ENCODE measurements at regions not wholly inside any gene's neighbourhood (a gene's known extent, or its start where the extent isn't known, plus 50 kb on each side); places are given as distances from the start of the nearest gene placed in this dataset.

- DNase-seq (ENCODE audit: insufficient read length, low spot score) (no peak), FAIRE-seq (no peak)
Observed at GRCh38 chr2:145690183-145690778, 1170.4 kb upstream of the ZEB2 start.

DNA sequence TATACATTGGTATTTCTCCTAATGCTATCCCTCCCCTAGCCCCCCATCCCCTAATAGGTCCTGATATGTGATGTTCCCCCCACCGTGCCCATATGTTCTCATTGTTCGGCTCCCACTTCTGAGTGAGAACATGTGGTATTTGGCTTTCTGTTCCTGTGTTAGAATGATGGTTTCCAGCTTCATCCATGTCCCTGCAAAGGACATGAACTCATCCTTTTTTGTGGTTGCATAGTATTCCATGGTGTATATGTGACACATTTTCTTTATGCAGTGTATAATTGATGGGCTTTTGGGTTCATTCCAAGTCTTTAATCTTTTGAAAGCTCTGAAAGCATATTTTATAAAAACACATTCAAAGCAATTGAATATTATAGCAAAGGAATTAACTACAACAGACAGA, 1169.4 kb upstream of the ZEB2 start:
- no peak for FAIRE-seq

DNA sequence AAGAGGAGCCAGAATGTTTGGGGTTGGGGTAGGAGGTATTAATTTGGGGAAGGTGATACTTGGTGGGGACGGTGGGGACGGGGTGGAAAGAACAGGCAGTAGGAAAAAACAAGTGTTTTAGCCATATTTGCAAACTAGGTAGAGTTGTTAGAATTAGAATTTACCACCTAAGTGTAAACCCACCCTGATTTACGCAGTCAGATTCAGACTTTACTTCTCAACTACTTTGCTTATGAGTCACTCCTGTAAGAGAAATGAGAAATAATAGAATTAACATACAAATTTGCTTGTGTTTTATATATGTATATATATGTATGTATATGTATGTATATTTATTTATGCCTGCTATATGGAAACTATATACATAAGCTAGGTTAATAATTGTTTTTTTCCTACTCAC, 1168.2 kb upstream of the ZEB2 start:
- DNase-seq (ENCODE audit: insufficient read length, low spot score) (no peak), FAIRE-seq (no peak)

More for the DNA sequence above, 1169.4 kb upstream of the ZEB2 start:
- no peak for DNase-seq (ENCODE audit: insufficient read length, low spot score)

DNA sequence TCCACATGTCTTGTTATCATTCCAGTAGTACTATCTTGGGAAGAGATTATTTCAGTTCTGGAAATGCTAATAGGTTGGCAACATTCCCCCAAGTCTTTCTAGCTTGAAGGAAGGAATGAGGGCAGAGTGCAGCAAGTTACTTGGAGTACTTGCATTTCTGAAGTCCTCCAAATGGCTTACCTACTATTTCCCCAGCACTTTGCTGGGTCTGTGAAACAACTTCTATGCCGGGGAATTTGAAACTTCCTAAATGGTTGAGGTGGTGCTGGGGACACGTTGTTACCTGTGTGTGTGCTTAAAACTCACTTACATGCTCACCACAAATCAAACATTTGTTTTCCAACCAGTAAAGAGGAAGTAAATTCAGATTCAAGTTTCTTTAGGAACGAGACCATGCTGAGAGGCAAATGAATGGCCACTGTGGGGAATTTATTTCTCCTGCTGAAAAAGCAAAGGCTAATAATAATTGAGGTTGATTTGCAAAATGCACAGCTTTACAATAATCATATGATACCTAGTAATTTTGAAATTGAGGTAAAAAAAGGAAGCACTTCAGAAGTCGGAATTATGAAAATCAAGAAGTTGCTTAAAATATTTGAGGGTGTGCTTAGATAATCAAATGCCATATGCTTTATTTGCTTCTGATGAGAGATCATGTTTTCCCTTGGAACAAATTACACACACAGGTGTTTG, 1167.7 kb upstream of the ZEB2 start:
- DNase-seq (ENCODE audit: insufficient read length, low spot score) = no peak
- no peak for FAIRE-seq

- FAIRE-seq (no peak), DNase-seq (ENCODE audit: insufficient read length, low spot score) (no peak)
Observed at GRCh38 chr2:145685383-145686050, 1165.6 kb upstream of the ZEB2 start.

- DNase-seq (ENCODE audit: insufficient read length, low spot score) (no peak), FAIRE-seq (no peak)
Observed at GRCh38 chr2:145682546-145683157, 1162.7 kb upstream of the ZEB2 start.

- FAIRE-seq = no peak
- DNase-seq (ENCODE audit: insufficient read length, low spot score) = no peak
Observed at GRCh38 chr2:145680276-145680675, 1160.4 kb upstream of the ZEB2 start.

GRCh38 chr2:145677371-145677770, 1157.5 kb upstream of the ZEB2 start:
- FAIRE-seq (no peak), DNase-seq (ENCODE audit: insufficient read length, low spot score) (no peak)

- FAIRE-seq (no peak), DNase-seq (ENCODE audit: insufficient read length, low spot score) (no peak)
Observed at GRCh38 chr2:145674705-145675104, 1154.8 kb upstream of the ZEB2 start.

GRCh38 chr2:145669301-145669700, 1149.4 kb upstream of the ZEB2 start:
- no peak for FAIRE-seq
- DNase-seq (ENCODE audit: insufficient read length, low spot score) = no peak

- FAIRE-seq (no peak), DNase-seq (ENCODE audit: insufficient read length, low spot score) (no peak)
Observed at GRCh38 chr2:145666552-145666951, 1146.6 kb upstream of the ZEB2 start.

- no peak for FAIRE-seq
- no peak for DNase-seq (ENCODE audit: insufficient read length, low spot score)
Observed at GRCh38 chr2:145657265-145657664, 1137.3 kb upstream of the ZEB2 start.

- no peak for FAIRE-seq
Observed at GRCh38 chr2:145655165-145655765, 1135.3 kb upstream of the ZEB2 start.

GRCh38 chr2:145654746-145655145, 1134.8 kb upstream of the ZEB2 start:
- DNase-seq (ENCODE audit: insufficient read length, low spot score) (no peak), FAIRE-seq (no peak)

More at GRCh38 chr2:145655165-145655765, 1135.3 kb upstream of the ZEB2 start:
- no peak for DNase-seq (ENCODE audit: insufficient read length, low spot score)

GRCh38 chr2:145654156-145654555, 1134.2 kb upstream of the ZEB2 start:
- DNase-seq (ENCODE audit: insufficient read length, low spot score) (no peak), FAIRE-seq (no peak)

GRCh38 chr2:145653553-145653952, 1133.6 kb upstream of the ZEB2 start:
- DNase-seq (ENCODE audit: insufficient read length, low spot score) (no peak), FAIRE-seq (no peak)

GRCh38 chr2:145652571-145653545, 1132.9 kb upstream of the ZEB2 start:
- no peak for DNase-seq (ENCODE audit: insufficient read length, low spot score)
- no peak for FAIRE-seq

- FAIRE-seq = no peak
Observed at GRCh38 chr2:145652036-145652435, 1132.1 kb upstream of the ZEB2 start.

GRCh38 chr2:145650226-145650625, 1130.3 kb upstream of the ZEB2 start:
- no peak for FAIRE-seq

More at GRCh38 chr2:145652036-145652435, 1132.1 kb upstream of the ZEB2 start:
- no peak for DNase-seq (ENCODE audit: insufficient read length, low spot score)

GRCh38 chr2:145649061-145649460, 1129.1 kb upstream of the ZEB2 start:
- DNase-seq (ENCODE audit: insufficient read length, low spot score) (no peak), FAIRE-seq (no peak)

More at GRCh38 chr2:145650226-145650625, 1130.3 kb upstream of the ZEB2 start:
- no peak for DNase-seq (ENCODE audit: insufficient read length, low spot score)

All from HTR-8/SVneo (cell line).